WERI-Rb-1 (cell line): ENCODE measurements at regions not wholly inside any gene's neighbourhood (a gene's known extent, or its start where the extent isn't known, plus 50 kb on each side); places are given as distances from the start of the nearest gene placed in this dataset.
"Not testable (repeated sequence)": the region's sequence is repeated elsewhere in the genome, so short reads cannot be mapped to it uniquely, and the experiment has no call there.

Experiments
- DNase-seq: peaks from one replicate; pipeline ENCODE4 v3.0.0-alpha.2; 2020
- H3K27ac ChIP-seq: fragments of 250-450 bp; sonication (Bioruptor Pico); 2 replicates; pipeline ENCODE4 v1.5.1; 2020; ENCODE audit warnings: mild to moderate bottlenecking, moderate library complexity
- H3K27me3 ChIP-seq: fragments of 250-450 bp; sonication (Bioruptor Pico); 2 replicates; pipeline ENCODE4 v1.5.1; 2021; ENCODE audit warnings: mild to moderate bottlenecking, low read depth, moderate library complexity; ENCODE audit not compliant: insufficient read depth, severe bottlenecking
- H3K36me3 ChIP-seq: fragments of 250-450 bp; sonication (Bioruptor Pico); 2 replicates; pipeline ENCODE4 v1.5.1; 2020; ENCODE audit warnings: mild to moderate bottlenecking, moderate library complexity
- H3K4me3 ChIP-seq: 2 replicates; pipeline ENCODE4 v1.5.1; 2011; ENCODE audit warnings: low read depth, mild to moderate bottlenecking, control low read depth, low read length
- H3K9me3 ChIP-seq: fragments of 250-450 bp; sonication (Bioruptor Pico); 2 replicates; pipeline ENCODE4 v1.5.1; 2021; ENCODE audit warnings: mild to moderate bottlenecking, moderate library complexity; ENCODE audit not compliant: severe bottlenecking
- TF ChIP-seq, protein P1 (sequence below): IDR thresholded peaks from 2 replicates; pipeline ENCODE4 v1.5.1; 2011; ENCODE audit warnings: low read depth, mild to moderate bottlenecking, control low read depth, inconsistent platforms, low read length

- Histone ChIP-seq H3K9me3 (no peaks in the 10 kb centered on the region), H3K4me3 (no peak overlapping the region), H3K27ac (no peak overlapping the region), H3K36me3 (no peaks in the 10 kb centered on the region), H3K27me3 (peaks cover 23% of the 10 kb centered on the region)
- TF ChIP-seq, protein P1, sequence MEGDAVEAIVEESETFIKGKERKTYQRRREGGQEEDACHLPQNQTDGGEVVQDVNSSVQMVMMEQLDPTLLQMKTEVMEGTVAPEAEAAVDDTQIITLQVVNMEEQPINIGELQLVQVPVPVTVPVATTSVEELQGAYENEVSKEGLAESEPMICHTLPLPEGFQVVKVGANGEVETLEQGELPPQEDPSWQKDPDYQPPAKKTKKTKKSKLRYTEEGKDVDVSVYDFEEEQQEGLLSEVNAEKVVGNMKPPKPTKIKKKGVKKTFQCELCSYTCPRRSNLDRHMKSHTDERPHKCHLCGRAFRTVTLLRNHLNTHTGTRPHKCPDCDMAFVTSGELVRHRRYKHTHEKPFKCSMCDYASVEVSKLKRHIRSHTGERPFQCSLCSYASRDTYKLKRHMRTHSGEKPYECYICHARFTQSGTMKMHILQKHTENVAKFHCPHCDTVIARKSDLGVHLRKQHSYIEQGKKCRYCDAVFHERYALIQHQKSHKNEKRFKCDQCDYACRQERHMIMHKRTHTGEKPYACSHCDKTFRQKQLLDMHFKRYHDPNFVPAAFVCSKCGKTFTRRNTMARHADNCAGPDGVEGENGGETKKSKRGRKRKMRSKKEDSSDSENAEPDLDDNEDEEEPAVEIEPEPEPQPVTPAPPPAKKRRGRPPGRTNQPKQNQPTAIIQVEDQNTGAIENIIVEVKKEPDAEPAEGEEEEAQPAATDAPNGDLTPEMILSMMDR, result no peak
- no peak for DNase-seq
Observed at GRCh38 chr3:118531816-118532215, 502.8 kb downstream of the IGSF11 start.

GRCh38 chr3:118533676-118534075 lies 501.0 kb downstream of the IGSF11 start:
- no peak overlapping the region for H3K27ac ChIP-seq
- H3K4me3 ChIP-seq, result no peak overlapping the region
- H3K36me3 ChIP-seq, result no peaks in the 10 kb centered on the region
- TF ChIP-seq, protein P1, result no peak
- no peak for DNase-seq
- H3K27me3 ChIP-seq, result peaks cover 29% of the 10 kb centered on the region
- no peaks in the 10 kb centered on the region for H3K9me3 ChIP-seq

DNA sequence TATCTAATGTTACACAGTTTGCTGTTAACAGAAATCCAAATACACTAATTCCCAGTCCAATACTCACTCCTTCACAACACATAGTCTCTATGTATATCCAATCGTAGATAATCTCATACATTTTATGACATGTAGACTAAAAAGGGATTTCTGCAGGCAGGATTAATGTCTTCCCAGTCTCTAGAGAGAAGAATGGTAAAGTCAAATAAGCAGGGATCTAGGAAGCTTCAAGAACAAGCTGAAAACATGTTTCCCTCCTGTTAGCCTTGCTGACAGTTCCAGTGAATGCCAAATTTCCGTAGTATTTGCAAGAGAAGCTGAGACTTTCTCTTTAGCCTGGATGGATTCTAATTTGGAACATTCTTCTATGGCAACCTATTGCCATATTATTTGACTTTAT lies 500.1 kb downstream of the IGSF11 start:
- TF ChIP-seq, protein P1, result no peak
- no peaks in the 10 kb centered on the region for H3K9me3 ChIP-seq
- no peak for DNase-seq
- no peak overlapping the region for H3K4me3 ChIP-seq
- H3K27ac ChIP-seq, result no peak overlapping the region
- H3K36me3 ChIP-seq, result no peaks in the 10 kb centered on the region
- peaks cover 37% of the 10 kb centered on the region for H3K27me3 ChIP-seq

DNA sequence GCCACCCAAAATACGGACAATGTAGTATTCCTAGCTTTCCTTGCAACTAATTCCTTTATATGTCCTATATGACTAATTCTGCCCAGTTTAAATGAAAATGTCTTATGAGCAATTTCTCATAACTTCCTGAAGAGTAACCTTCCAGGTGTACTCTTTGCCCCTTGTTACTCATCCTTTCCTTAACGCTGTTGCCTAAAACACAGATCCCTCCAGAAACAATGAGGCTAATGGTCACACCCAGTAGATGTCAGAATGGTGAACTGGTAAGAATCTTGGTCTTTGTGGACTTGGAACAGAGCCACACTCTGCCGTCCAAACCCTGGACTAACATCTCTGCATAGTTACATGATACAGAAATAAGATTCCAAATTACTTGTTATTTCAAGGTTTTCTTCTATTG lies 497.9 kb downstream of the IGSF11 start:
- Histone ChIP-seq H3K27me3 (peaks cover 44% of the 10 kb centered on the region), H3K9me3 (no peaks in the 10 kb centered on the region), H3K36me3 (no peaks in the 10 kb centered on the region), H3K4me3 (no peak overlapping the region), H3K27ac (no peak overlapping the region)
- TF ChIP-seq, protein P1, result no peak
- no peak for DNase-seq

DNA sequence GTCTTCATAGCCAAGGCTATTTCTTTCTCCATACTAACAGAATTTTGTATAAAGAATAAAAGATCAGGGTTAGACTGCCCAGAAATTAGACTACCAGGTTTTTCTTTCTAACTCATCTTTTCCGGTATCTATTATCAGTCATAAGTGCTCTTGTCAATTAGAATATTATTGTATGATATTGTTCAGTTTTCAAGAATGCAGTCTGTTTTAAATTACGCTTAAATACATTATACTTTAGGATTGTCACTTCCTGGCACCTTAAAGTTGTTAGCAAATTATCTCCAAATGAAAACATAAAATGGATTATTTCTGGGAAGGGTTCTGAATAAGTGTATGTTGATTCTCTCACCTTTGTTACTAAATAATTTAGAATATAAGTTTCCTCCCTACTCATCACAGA lies 497.2 kb downstream of the IGSF11 start:
- Histone ChIP-seq H3K27me3 (peaks cover 45% of the 10 kb centered on the region), H3K9me3 (no peaks in the 10 kb centered on the region), H3K4me3 (no peak overlapping the region), H3K36me3 (no peaks in the 10 kb centered on the region), H3K27ac (no peak overlapping the region)
- TF ChIP-seq, protein P1, result no peak
- no peak for DNase-seq

- H3K27me3 ChIP-seq, result peaks cover 48% of the 10 kb centered on the region
- H3K4me3 ChIP-seq, result no peak overlapping the region
- H3K9me3 ChIP-seq, result no peaks in the 10 kb centered on the region
- H3K36me3 ChIP-seq, result no peaks in the 10 kb centered on the region
- no peak overlapping the region for H3K27ac ChIP-seq
- TF ChIP-seq, protein P1, result no peak
- no peak for DNase-seq
Observed at GRCh38 chr3:118538187-118538586, 496.5 kb downstream of the IGSF11 start.

DNA sequence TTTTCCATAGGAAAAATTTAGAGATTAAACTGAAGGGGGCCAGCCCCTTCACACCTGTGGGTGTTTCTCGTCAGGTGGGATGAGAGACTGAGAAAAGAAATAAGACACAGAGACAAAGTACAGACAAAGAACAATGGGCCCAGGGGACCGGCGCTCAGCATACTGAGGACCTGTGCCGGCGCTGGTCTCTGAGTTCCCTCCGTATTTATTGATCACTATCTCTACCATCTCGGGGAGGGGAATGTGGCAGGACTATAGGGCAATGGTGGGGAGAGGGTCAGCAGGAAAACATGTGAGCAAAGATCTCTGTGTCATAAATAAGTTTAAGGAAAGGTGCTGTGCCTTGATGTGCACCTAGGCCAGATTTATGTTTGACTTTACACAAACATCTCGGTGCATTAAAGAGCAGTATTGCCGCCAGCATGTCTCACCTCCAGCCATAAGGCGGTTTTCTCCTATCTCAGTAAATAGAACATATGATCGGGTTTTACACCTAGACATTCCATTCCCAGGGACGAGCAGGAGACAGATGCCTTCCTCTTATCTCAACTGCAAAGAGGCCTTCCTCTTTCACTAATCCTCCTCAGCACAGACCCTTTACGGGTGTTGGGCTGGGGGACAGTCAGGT lies 494.7 kb downstream of the IGSF11 start:
- not testable (repeated sequence) for DNase-seq, H3K9me3 ChIP-seq, H3K4me3 ChIP-seq, H3K36me3 ChIP-seq, H3K27ac ChIP-seq
- H3K27me3 ChIP-seq, result peaks cover 59% of the 10 kb centered on the region

DNA sequence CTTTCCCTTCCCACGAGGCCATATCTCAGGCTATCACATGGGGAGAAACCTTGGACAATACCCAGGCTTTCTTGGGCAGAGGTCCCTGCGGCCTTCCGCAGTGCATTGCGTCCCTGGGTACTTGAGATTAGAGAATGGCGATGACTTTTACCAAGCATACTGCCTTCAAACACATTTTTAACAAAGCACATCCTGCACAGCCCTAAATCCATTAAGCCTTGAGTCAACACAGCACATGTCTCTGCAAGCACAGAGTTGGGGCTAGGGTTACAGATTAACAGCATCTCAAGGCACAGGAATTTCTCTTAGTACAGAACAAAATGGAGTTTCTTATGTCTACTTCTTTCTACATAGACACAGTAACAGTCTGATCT lies 494.2 kb downstream of the IGSF11 start:
- H3K27me3 ChIP-seq, result peaks cover 61% of the 10 kb centered on the region
- not testable (repeated sequence) for DNase-seq, H3K27ac ChIP-seq, H3K9me3 ChIP-seq, H3K4me3 ChIP-seq, H3K36me3 ChIP-seq
